ENCODE measurements at regions not wholly inside any gene's neighbourhood (a gene's known extent, or its start where the extent isn't known, plus 50 kb on each side); places are given as distances from the start of the nearest gene placed in this dataset.

GRCh38 chr11:81380395-81380794 lies 1353.3 kb downstream of the FAM181B start:
- TF ChIP-seq CTCF (IDR thresholded peaks at IDR 0.05; ENCODE audit: control extremely low read depth, extremely low read depth), result no peak
- ATAC-seq (ENCODE audit: insufficient read depth, low FRiP score), result no peak
- DNase-seq, result peak in 1 of 3 donors; percentile 3
- Histone ChIP-seq H3K9ac (ENCODE audit: insufficient read depth in 1 of 2, low read length in 2 of 2) (no peak overlapping the region), H3K4me1 (ENCODE audit: control insufficient read depth in 5 of 5, insufficient read depth in 5 of 5, low read length in 5 of 5) (no peaks in the 10 kb centered on the region), H3K27ac (ENCODE audit: low read depth in 1 of 2, low read length in 1 of 2) (no peak overlapping the region), H3K36me3 (ENCODE audit: control insufficient read depth in 4 of 4, insufficient read depth in 4 of 4, low read length in 4 of 4) (no peaks in the 10 kb centered on the region), H3K9me3 (ENCODE audit: control insufficient read depth in 4 of 4, insufficient read depth in 3 of 4, low read length in 3 of 4) (no peaks in the 10 kb centered on the region), H3K4me3 (no peak overlapping the region), H3K27me3 (ENCODE audit: control insufficient read depth in 3 of 3, insufficient read depth in 3 of 3, low read length in 2 of 3) (no peaks in the 10 kb centered on the region)
- 62 to 75% methylated on average over 1 of the region's 1 CpG for WGBS, 2 donors

GRCh38 chr11:81377418-81377817 lies 1356.2 kb downstream of the FAM181B start:
- 68 to 82% methylated on average over 2 of the region's 2 CpGs for WGBS, 2 donors
- H3K27ac ChIP-seq (ENCODE audit: low read depth in 1 of 2, low read length in 1 of 2), result no peak overlapping the region
- no peaks in the 10 kb centered on the region for H3K4me1 ChIP-seq (ENCODE audit: control insufficient read depth in 5 of 5, insufficient read depth in 5 of 5, low read length in 5 of 5)
- H3K9ac ChIP-seq (ENCODE audit: insufficient read depth in 1 of 2, low read length in 2 of 2), result no peak overlapping the region
- H3K9me3 ChIP-seq (ENCODE audit: control insufficient read depth in 4 of 4, insufficient read depth in 3 of 4, low read length in 3 of 4), result no peaks in the 10 kb centered on the region
- ATAC-seq (ENCODE audit: insufficient read depth, low FRiP score) (no peak), DNase-seq (no peak)
- no peak overlapping the region for H3K4me3 ChIP-seq
- no peaks in the 10 kb centered on the region for H3K27me3 ChIP-seq (ENCODE audit: control insufficient read depth in 3 of 3, insufficient read depth in 3 of 3, low read length in 2 of 3)
- no peaks in the 10 kb centered on the region for H3K36me3 ChIP-seq (ENCODE audit: control insufficient read depth in 4 of 4, insufficient read depth in 4 of 4, low read length in 4 of 4)
- TF ChIP-seq CTCF (IDR thresholded peaks at IDR 0.05; ENCODE audit: control extremely low read depth, extremely low read depth), result no peak

- H3K36me3 ChIP-seq (ENCODE audit: control insufficient read depth in 4 of 4, insufficient read depth in 4 of 4, low read length in 4 of 4), result no peaks in the 10 kb centered on the region
- no peak overlapping the region for H3K4me3 ChIP-seq
- no peak for DNase-seq
- no peak overlapping the region for H3K9ac ChIP-seq (ENCODE audit: insufficient read depth in 1 of 2, low read length in 2 of 2)
- H3K9me3 ChIP-seq (ENCODE audit: control insufficient read depth in 4 of 4, insufficient read depth in 3 of 4, low read length in 3 of 4), result no peaks in the 10 kb centered on the region
- no peaks in the 10 kb centered on the region for H3K4me1 ChIP-seq (ENCODE audit: control insufficient read depth in 5 of 5, insufficient read depth in 5 of 5, low read length in 5 of 5)
- no peaks in the 10 kb centered on the region for H3K27me3 ChIP-seq (ENCODE audit: control insufficient read depth in 3 of 3, insufficient read depth in 3 of 3, low read length in 2 of 3)
- WGBS, 2 donors, result 86 to 93% methylated on average over 2 of the region's 2 CpGs
- ATAC-seq (ENCODE audit: insufficient read depth, low FRiP score), result no peak
- no peak overlapping the region for H3K27ac ChIP-seq (ENCODE audit: low read depth in 1 of 2, low read length in 1 of 2)
- TF ChIP-seq CTCF (IDR thresholded peaks at IDR 0.05; ENCODE audit: control extremely low read depth, extremely low read depth), result no peak
These were observed 1359.7 kb downstream of the FAM181B start for GRCh38 chr11:81373986-81374385.

GRCh38 chr11:81368192-81368591 lies 1365.5 kb downstream of the FAM181B start:
- DNase-seq (no peak), ATAC-seq (ENCODE audit: insufficient read depth, low FRiP score) (no peak)
- Histone ChIP-seq H3K4me1 (ENCODE audit: control insufficient read depth in 5 of 5, insufficient read depth in 5 of 5, low read length in 5 of 5) (no peaks in the 10 kb centered on the region), H3K27me3 (ENCODE audit: control insufficient read depth in 3 of 3, insufficient read depth in 3 of 3, low read length in 2 of 3) (no peaks in the 10 kb centered on the region), H3K9ac (ENCODE audit: insufficient read depth in 1 of 2, low read length in 2 of 2) (no peak overlapping the region), H3K36me3 (ENCODE audit: control insufficient read depth in 4 of 4, insufficient read depth in 4 of 4, low read length in 4 of 4) (no peaks in the 10 kb centered on the region), H3K4me3 (no peak overlapping the region), H3K9me3 (ENCODE audit: control insufficient read depth in 4 of 4, insufficient read depth in 3 of 4, low read length in 3 of 4) (peaks cover 0 to 3% (median 0%) of the 10 kb centered on the region in 4 donors), H3K27ac (ENCODE audit: low read depth in 1 of 2, low read length in 1 of 2) (no peak overlapping the region)
- 87 to 92% methylated on average over 11 of the region's 11 CpGs for WGBS, 2 donors
- TF ChIP-seq CTCF (IDR thresholded peaks at IDR 0.05; ENCODE audit: control extremely low read depth, extremely low read depth), result no peak

All from lung (tissue), 11 donors.